ENCODE measurements at regions not wholly inside any gene's neighbourhood (a gene's known extent, or its start where the extent isn't known, plus 50 kb on each side); places are given as distances from the start of the nearest gene placed in this dataset.
"Not testable (repeated sequence)": the region's sequence is repeated elsewhere in the genome, so short reads cannot be mapped to it uniquely, and the experiment has no call there.

DNA sequence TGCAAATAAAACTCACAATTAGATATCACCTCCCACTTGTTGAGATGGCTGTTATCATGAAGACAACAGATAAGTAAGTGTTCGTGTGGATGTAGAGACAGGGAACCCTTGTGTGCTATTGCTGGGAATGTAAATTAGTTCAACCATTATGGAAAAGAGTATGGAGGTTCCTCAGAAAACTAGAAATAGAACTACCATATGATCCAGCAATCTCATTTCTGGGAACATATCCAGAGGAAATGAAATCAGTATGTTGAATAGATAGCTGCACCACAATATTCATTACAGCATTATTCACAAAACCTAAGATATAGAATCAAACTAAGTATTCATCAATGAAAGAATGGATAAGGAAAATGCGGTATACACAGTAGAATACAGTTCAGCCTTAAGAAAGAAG is 418.7 kb upstream of the CNTN6 start:
- DNase-seq: no peak

DNA sequence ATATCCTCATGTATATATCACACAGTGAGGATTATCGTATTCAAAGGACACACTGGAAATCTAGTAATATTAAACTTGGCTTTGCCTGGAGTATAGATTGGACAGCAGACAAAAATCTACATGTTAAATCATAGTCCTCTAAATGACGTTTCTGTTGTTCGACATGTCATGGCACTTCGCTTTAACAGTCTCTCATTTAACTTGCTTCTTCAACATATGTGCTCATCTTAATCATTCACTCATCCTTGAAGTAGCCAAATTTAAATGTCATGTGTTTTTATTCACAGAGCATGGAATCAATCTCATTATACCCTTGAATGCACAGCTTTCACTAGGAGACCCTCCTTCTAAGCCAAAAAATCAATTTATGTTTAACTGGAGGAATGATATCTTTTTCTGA is 417.0 kb upstream of the CNTN6 start:
- DNase-seq: no peak

DNA sequence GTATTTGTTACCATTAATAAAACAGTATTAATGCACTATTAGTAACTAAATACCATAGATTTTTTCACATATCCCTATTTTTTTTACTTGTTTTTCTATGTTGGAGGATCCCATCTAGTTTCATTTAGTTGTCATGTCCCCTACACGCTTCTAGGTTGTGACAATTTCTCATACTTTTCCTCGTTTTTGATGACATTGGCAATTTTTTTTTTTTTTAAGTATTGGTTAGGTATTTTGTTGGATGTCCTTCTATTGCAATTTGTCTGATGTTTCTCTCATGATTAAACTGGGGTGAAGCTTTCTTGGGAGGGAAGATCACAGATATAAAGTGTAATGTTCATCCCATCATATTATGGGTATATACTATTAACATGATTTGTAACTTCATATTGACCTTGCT is 409.1 kb upstream of the CNTN6 start:
- DNase-seq: no peak

DNA sequence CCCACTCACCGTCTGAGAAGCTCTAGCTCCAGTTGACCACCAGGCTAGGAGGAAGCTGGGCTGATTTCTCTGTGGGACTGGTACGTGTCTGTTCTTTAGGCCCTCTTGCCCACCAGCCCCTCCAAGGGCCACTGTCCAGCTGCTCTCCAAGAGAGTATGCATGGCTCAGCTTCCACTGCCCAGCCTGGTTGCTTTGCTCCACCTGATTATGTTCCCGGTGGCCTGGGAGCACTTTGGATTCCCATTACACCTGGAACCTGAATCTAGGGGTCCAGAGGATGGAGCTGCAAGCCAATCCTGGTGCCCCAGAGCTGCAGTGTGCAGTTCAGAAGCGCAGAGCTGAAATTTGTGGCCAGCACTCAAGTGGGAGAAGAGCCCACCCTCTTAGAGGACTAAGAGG is 402.1 kb upstream of the CNTN6 start:
- no peak for DNase-seq

DNA sequence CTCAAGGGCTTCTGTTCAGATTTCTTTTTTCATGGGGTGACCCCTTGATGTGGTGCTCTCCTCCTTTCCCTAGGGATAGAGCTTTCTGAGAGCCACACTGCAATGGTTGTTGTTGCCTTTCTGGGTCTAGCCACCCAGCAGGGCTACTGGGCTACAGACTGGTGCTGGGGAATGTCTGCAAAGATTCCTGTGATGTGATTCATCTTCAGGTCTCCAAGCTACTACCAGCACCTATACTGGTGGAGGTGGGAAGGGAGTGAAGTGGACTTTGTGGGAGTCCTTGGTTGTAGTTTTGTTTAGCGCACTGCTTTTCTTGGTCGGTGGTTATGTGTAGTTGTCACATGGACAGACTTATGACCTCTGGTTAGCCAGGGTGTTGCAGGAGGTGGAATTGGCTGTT is 392.3 kb upstream of the CNTN6 start:
- DNase-seq: no peak

DNA sequence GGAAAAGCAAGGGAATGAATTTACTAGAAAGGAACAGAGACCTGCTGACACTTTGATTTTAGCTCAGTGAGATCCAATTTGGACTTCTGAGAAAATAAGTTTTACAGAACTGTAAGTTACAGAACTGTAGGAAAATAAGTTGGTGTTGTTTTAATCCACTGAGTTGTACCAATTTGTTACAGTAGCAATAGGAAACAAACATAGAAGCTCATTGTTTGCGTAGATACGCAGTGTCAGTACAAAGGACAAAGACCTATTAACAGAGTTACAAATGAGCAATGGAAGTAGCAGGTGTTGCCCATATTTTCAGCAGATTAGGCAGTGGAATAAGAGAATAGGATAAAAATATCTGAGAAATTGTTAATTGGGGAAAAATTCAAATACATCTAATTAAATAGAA is 385.8 kb upstream of the CNTN6 start:
- no peak for DNase-seq

DNA sequence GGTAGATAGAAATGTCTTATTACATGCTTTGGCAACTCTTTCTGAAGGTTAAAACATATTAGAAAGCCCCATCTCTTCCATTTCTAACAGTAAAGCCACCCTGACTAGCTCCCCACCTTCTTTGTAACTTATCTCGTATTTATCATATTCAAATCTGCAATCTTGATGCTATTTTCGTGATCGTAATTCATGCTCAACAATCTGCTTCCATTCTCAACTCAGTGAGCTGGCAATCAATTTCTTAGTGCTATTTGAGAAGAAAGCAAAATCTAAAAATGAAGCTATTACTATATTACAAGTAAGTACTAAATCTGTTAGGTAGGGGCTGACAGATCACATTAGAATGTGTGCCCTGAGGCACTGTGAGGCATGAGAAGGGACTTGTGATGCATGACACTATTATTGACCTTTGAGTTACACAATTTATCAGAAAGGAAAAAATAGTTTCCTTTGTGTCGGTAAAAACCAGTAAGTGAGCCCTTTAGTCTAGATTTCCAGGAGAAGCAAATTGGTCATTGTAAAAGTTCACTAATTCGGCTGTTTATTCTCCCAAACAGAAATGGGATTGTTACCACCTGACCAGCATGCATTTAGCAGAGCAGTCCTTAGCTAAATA is 379.7 kb upstream of the CNTN6 start:
- DNase-seq: no peak

DNA sequence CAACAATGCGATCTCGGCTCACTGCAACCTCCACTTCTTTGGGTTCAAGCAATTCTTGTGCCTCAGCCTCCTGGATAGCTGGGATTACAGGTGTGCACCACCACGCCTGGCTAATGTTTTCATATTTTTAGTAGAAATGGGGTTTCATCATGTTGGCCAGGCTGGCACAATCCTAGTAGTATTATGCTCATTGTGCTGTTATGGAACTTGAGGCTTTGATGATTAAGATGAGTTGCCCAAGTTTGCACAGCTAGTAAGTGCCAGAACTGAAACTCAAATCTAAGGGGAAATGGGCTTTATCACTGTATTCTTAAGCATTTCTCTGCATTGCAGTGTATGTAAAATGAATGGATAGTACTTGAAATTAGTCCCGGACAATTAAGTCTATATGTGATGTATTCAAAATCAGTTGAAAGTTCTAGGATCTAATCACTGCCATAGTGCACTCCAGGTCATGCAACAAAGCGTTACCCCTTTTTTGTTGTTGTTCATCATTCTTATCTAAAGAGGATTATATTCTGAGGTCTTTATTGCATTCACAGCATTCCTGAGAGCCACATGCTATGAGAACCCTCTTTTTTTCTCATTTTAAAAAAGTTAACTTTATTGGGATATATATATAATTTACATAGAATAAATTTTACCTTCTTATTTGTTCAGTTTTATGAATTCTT is 378.7 kb upstream of the CNTN6 start:
- no peak for DNase-seq

DNA sequence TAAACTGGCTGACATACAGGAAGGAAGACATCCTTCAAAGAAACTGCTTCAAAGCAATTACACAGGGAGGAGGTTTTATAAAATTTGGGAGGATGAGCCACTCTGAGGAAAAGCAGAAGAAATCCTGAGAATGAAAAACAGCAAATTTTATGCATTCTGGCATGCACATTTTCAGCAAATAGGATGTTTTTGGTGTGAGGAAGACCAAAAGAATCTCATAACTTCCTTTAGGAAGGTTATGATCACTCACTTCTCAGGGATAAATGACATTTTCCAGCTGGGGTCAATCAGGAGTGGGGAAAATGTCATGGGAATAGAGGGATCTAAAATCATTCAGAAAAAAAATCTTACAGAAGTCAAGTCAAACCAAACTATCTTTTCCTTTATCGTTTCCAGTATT is 371.7 kb upstream of the CNTN6 start:
- DNase-seq: no peak

DNA sequence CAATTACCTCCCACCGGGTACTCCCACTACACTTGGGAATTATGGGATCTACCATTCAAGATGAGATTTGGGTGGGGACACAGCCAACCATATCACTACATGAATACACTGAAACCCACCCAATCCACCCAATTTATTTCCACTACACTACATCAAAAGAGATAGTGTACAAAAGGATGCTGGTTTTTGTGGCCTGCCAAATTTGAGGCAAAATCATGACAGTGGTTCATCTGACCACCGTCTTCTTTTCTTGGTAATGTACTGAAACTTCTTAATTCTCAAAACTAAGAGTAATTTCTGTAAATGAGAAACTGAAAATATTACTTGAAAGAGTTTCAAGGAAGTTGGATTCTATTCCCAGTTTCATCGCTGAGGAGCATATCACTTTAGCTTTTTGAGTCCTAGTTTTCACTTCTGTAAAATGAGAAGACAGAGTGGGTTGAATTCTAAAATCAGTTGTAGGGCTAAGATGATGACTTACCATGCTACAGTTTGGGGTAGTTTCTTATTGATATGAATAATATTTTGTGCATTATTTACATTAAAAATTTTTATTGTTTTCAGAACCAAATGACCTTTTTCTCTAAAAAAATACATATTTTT is 360.4 kb upstream of the CNTN6 start:
- DNase-seq: no peak

DNA sequence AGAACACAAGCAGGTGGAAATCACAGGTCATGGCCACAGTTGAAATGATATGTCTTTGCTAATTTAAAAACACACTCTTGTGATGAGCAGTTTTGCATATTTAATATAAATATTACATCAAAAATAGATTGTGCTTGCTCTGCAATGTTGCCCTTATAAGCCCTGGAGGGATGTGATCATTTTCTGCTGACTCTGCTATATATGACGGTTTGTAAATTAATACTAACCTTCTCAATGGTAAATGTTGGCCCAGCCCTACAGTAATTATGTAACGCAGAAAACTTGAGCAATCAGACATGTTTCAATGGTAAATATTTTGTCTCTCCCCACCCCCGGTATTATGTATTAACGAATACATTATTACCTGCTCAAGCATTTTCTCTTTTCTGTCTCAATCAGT is 359.5 kb upstream of the CNTN6 start:
- no peak for DNase-seq

DNA sequence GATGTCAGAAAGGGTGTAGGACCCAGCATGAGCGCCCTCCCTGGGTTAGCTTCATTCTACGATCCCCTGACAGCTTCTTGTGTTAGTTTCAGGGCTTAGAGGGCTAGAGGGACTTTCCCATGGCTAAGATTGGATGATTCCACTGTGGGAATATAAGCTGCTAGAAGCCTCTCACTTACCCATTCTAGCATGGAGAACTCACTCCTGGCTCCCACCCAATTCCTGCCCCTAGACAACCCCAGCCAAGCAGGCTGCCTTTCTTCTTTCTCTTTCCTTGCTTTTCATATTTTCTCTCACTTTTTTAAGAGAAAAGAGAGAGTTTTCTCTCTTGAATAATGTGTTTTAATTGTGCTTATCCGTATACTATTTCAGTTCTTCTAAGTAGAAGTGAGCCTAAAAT is 335.1 kb upstream of the CNTN6 start:
- no peak for DNase-seq

DNA sequence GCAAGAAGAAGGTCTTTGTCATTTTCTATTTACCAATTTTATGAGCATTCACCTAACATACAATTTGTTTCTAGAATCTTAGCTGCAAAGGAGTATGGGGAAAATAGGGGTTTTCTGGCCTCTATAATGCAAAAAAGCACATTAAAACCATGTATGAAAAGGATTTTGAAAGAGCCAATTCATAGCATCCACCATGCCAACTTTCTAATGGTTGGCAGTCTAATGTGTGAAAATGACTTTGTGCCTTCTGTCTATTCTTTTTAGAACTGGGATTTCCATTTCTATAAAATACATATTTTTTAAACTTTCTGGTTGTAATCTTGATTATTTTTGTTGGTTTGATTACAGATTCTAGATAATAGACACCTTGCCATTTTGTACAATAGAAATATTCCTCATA is 333.7 kb upstream of the CNTN6 start:
- no peak for DNase-seq

DNA sequence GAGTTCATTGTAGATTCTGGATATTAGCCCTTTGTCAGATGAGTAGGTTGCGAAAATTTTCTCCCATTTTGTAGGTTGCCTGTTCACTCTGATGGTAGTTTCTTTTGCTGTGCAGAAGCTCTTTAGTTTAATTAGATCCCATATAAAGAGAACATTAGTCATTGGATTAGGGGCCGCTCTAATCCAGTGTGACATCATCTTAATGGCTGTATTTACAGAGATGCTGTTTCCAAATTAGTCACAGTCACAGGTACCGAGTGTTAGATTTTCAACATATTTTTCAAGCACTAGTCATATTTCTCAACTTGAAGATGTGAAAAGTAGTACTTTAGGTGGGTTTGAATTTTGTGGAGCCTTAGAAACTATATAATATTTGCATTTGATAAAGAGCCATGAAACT is 319.4 kb upstream of the CNTN6 start:
- DNase-seq: not testable (repeated sequence)

DNA sequence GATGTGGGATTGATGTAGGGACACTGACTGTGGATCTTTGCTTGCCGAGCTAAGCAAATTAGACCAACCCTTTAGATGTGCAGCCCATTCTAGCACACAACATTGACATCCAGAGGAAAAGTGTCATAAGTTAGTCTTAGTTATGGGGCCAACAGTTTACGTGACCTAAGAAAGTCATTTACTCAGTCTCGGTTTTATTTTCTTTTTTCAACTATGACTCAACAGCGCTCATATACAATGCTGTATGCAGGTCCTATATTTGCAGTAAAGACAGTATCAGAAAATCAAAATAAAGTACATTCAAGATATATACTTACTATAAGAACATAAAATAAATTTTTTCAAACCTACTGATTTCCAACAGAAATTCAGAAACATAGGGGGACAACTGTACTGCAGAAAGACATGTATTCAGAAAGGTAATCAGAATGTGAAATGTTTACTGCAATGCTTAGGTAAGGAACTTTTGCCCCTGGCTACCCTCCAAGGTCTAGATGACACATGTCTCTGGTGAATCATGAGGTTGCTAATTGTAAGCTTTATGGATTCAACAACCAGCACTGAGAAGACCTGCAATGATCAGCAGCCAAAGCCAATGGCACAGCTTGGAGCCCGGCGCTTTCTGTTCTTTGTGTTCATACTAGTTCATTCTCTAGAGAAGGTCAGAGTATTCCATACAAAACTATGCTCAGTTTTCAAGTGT is 317.5 kb upstream of the CNTN6 start:
- peak; percentile 61 for DNase-seq

DNA sequence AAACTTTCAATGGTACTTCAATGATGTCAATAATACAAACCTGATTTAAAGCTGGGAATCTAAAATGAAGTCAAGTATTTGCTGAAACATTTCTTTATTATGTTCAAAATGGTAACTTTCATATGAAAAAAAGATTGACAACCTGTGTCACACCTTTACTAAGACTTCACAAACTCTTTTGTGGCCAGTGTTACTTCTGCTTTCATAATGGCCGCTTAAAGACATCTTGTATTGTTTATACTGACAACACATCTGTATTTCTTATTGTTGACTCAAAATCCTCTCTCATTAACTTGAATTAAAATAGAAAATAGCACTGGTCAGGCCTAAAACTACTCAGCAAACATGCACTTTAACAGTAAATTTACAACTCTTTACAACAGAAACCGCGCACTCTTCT is 312.3 kb upstream of the CNTN6 start:
- DNase-seq: no peak

DNA sequence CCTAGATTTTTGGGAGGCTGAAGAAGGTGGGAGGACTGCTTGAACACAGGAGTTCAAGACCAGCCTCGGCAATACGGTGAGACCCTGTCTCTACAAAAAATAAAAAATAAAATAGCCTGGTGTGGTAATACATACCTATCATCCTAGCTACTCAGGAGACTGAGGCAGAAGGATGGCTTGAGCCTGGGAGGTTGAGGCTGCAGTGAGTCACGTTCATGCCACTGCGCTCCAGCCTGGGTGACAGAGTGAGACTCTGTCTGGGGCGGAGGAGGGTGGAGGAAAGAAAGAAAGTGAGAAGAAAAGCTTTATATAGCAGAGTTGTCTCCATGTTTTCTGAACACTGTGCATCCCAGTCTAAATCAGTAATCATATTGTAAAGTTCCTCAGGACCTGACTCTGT is 301.4 kb upstream of the CNTN6 start:
- no peak for DNase-seq

DNA sequence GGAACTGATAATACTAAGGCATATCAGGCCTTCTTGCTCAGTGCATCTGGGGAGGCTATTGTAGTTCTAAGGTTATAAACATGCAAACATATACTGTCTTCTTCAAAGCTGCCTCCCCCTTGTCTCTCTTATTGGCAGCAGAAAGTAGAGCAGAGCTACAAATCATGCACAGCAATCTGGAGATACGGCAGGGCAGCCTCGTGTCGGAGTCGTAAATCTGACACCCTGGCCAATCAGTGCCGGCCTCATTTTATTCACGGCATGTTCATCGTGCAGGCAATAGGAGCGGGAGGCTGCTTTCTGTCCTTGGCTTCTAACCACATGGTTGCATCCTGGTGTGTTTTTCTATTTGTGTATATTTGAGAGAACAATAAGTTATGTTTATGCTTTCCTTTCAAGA is 300.2 kb upstream of the CNTN6 start:
- no peak for DNase-seq

DNA sequence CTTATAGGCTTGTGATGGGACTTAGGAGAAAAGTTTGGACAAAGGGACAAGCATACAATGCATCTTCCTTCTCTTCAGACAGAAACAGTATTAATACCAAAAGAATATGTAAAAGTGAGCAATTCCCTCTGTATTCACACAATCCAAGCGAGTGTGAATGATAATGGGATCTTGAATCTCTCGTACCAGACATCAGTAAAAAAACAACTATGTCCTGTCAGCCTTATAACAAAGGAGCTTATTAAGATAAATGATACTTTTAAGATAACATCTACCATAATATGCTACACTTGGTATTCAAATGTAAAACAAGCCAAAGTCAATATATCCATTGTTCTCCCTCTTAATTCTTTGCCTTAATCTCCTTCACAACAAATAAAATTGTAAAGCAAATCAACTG is 288.6 kb upstream of the CNTN6 start:
- DNase-seq: no peak

DNA sequence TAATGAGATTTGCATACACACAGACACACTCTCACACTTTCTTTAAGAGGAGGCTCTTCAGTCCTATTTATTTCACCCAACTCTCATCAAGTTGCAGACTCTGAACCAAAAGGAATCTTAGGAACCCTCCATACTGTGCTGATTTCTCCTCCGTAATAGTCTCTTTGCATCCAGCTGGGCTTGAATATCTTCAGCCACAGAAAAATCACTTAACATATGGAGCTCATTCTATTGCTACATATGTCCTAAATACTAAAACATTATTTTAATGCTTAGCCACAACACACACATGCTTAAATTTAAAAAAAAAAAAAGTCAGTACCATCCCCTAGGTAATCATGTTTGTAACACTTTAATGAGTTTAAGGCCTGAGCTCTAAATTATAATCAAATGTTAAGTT is 287.5 kb upstream of the CNTN6 start:
- no peak for DNase-seq

DNA sequence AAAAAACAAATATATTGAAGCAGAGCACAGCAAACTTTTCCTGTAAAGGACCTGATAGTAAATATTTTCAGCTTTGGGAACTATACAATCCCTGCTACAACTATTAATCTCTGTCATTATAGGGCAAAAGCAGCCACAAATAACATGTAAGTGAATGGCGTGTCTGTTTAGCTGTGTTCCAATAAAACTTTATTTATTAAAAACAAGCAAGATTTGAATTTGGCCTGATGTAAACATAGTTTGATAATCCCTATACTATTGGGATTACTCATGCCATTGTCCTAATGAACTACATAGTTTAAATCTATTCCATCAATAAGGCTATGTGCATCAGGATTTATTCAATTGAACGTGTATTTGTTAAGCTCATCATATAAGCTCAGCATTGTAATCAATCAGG is 286.8 kb upstream of the CNTN6 start:
- DNase-seq: no peak

DNA sequence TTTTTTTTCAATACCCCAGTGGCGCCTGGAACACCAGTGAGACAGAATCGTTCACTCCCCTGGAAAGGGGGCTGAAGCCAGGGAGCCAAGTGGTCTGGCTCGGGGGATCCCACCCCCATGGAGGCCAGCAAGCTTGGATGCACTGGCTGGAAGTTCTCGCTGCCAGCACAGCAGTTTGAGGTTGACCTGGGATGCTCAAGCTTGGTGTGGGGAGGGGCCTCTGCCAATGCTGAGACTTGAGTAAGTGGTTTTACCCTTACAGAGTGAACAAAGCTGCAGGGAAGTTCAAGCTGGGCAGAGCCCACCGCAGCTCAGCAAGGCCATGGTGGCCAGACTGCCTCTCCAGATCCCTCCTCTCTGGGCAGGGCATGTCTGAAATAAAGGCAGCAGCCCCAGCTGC is 276.2 kb upstream of the CNTN6 start:
- no peak for DNase-seq

DNA sequence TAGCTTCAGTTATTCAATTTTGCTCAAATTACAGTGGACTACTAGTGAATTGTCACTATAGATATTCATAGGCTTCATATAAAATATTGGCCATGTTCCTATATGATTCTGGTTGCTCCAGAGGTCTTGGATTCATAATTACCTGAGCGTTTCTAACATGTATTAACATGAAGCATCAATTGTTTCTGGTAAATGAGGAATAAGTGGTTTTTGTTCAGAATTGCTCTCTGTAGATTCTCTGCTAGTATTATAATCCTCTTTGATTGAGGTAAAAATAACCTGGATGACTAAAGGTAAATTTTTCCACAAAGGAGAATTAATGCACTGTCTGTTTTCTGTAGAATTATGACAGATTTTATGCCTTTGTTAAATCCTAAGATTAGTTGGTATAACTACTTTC is 258.1 kb upstream of the CNTN6 start:
- no peak for DNase-seq

DNA sequence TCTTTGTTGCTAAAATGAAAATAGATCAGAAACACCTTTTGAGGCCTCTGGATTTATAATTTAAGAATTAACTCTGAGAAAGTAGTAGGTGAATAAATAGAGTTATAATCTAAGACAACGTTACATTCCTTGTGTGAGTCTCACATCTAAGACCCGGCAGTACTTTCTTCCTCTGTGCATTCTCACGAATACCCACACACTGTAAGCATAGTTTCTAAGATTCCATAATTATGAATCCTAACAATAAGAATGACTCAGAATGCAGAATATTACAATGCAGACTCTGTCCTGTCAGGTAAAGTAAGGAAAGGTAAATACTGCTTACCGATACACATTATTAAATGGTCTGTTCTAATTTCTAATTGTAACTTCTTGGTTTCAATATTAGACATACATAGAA is 257.7 kb upstream of the CNTN6 start:
- no peak for DNase-seq
